CD14-positive monocyte (primary cell): ENCODE measurements at regions not wholly inside any gene's neighbourhood (a gene's known extent, or its start where the extent isn't known, plus 50 kb on each side); places are given as distances from the start of the nearest gene placed in this dataset.

Experiments
- DNase-seq, 3 donors: peaks; one replicate each; pipeline ENCODE4 v3.0.0-alpha.2; 2011 to 2022
- H2AFZ ChIP-seq: 2 replicates; pipeline ENCODE4 v1.6.0; 2012; ENCODE audit warnings: mild to moderate bottlenecking, low read depth, low read length, inconsistent platforms; ENCODE audit not compliant: insufficient read depth, poor library complexity, severe bottlenecking
- H3K27ac ChIP-seq, 2 donors: 1 replicate in 1 of 2; 2 replicates in 1 of 2; pipeline ENCODE4 v1.5.1; 2012 to 2013; ENCODE audit warnings: low read length in 2 of 2, control low read depth in 1 of 2, inconsistent platforms in 1 of 2, low read depth in 1 of 2, mild to moderate bottlenecking in 1 of 2
- H3K27me3 ChIP-seq, 2 donors: one replicate each; pipeline versions ENCODE4 v1.6.0 to v1.6.1; 2011 to 2013; ENCODE audit warnings: low read length in 2 of 2; ENCODE audit not compliant: control insufficient read depth in 2 of 2, insufficient read depth in 2 of 2
- H3K36me3 ChIP-seq, 2 donors: replicated peaks in 1 of 2; 1 replicate in 1 of 2; 2 replicates in 1 of 2; pipeline versions ENCODE4 v1.5.1 to v1.6.1; 2012 to 2013; ENCODE audit warnings: low read length in 2 of 2, control low read depth in 1 of 2, inconsistent platforms in 1 of 2, mild to moderate bottlenecking in 1 of 2; ENCODE audit not compliant: insufficient read depth in 2 of 2, control insufficient read depth in 1 of 2
- H3K4me1 ChIP-seq, 2 donors: 1 replicate in 1 of 2; 2 replicates in 1 of 2; pipeline versions ENCODE4 v1.5.1 to v1.6.1; 2012 to 2013; ENCODE audit warnings: low read length in 2 of 2, control low read depth in 1 of 2, inconsistent platforms in 1 of 2, mild to moderate bottlenecking in 1 of 2, moderate library complexity in 1 of 2; ENCODE audit not compliant: insufficient read depth in 2 of 2, control insufficient read depth in 1 of 2
- H3K4me2 ChIP-seq: replicated peaks from 2 replicates; pipeline ENCODE3; 2012; ENCODE audit warnings: low read length, moderate library complexity, mild to moderate bottlenecking; ENCODE audit not compliant: poor library complexity, severe bottlenecking; ENCODE audit errors: extremely low read depth
- H3K4me3 ChIP-seq, 3 experiments: fragments of 200-600 bp in 1 of 3; sonication (generic) in 1 of 3; replicated peaks in 1 of 3; 1 replicate in 2 of 3; 2 replicates in 1 of 3; pipeline ENCODE4 v1.5.1; 2011 to 2013; ENCODE audit warnings: low read length in 3 of 3, mild to moderate bottlenecking in 3 of 3, control low read depth in 2 of 3, low read depth in 2 of 3, inconsistent platforms in 1 of 3, moderate library complexity in 1 of 3
- H3K79me2 ChIP-seq: 2 replicates; pipeline ENCODE4 v1.6.0; 2012; ENCODE audit warnings: mild to moderate bottlenecking, control low read depth, inconsistent platforms, low read length, moderate library complexity; ENCODE audit not compliant: insufficient read depth
- H3K9ac ChIP-seq: 2 replicates; pipeline ENCODE4 v1.6.0; 2017; ENCODE audit warnings: low read length, mild to moderate bottlenecking; ENCODE audit not compliant: insufficient read depth, poor library complexity, severe bottlenecking
- H3K9me3 ChIP-seq, 2 donors: replicated peaks in 1 of 2; 1 replicate in 1 of 2; 2 replicates in 1 of 2; pipeline versions ENCODE4 v1.5.1 to v1.6.1; 2012 to 2013; ENCODE audit warnings: low read length in 2 of 2, control low read depth in 1 of 2; ENCODE audit not compliant: control insufficient read depth in 1 of 2, insufficient read depth in 1 of 2
- H4K20me1 ChIP-seq: 2 replicates; pipeline ENCODE4 v1.6.0; 2012; ENCODE audit warnings: mild to moderate bottlenecking, low read length, control low read depth, moderate library complexity; ENCODE audit not compliant: insufficient read depth
- H3K27ac Mint-ChIP-seq, 7 donors: one replicate each; pipeline ENCODE4 v1.8.0; 2020; ENCODE audit warnings: mild to moderate bottlenecking in 7 of 7, mixed read lengths in 7 of 7, moderate library complexity in 6 of 7, inconsistent platforms in 2 of 7
- H3K27me3 Mint-ChIP-seq, 3 donors: one replicate each; pipeline ENCODE4 v1.8.0; 2021 to 2022; ENCODE audit warnings: low read depth in 3 of 3, mild to moderate bottlenecking in 3 of 3, mixed read lengths in 3 of 3, moderate library complexity in 3 of 3, inconsistent platforms in 1 of 3
- H3K36me3 Mint-ChIP-seq, 2 donors: one replicate each; pipeline ENCODE4 v1.8.0; 2020; ENCODE audit warnings: mixed read lengths in 2 of 2, inconsistent platforms in 1 of 2, mild to moderate bottlenecking in 1 of 2
- H3K4me1 Mint-ChIP-seq: one replicate; pipeline ENCODE4 v1.8.0; 2020; ENCODE audit warnings: mild to moderate bottlenecking, mixed read lengths
- H3K4me3 Mint-ChIP-seq, 2 donors: one replicate each; pipeline ENCODE4 v1.8.0; 2020; ENCODE audit warnings: mild to moderate bottlenecking in 2 of 2, mixed read lengths in 2 of 2, moderate library complexity in 1 of 2
- H3K9me3 Mint-ChIP-seq, 7 donors: one replicate each; pipeline ENCODE4 v1.8.0; 2020 to 2022; ENCODE audit warnings: mixed read lengths in 7 of 7, mild to moderate bottlenecking in 6 of 7, moderate library complexity in 6 of 7, inconsistent platforms in 2 of 7
- CTCF ChIP-seq: fragments of 200-600 bp; IDR thresholded peaks from one replicate; pipeline ENCODE4 v1.8.0; 2022; ENCODE audit warnings: antibody characterized with exemption, mild to moderate bottlenecking
- WGBS: methylation state at CpG from one replicate; pipeline ENCODE4 v1.1.5; 2013; ENCODE audit warnings: missing lambda C conversion rate; ENCODE audit not compliant: insufficient coverage; 5-methylcytosine and 5-hydroxymethylcytosine counted together
- intact Hi-C, 2 donors: fragments of 100-400 bp; cut with micrococcal nuclease; formaldehyde crosslinking; loops; one replicate each; pipeline versions ENCODE4 v1.15.0 to v1.15.1; 2023

- no peak for DNase-seq
- 89% methylated on average over 3 of the region's 3 CpGs for WGBS
- no peak overlapping the region for H3K4me3 Mint-ChIP-seq
- H3K27me3 Mint-ChIP-seq = no peaks in the 10 kb centered on the region
- Histone ChIP-seq H3K4me3 (no peak overlapping the region), H3K9ac (no peak overlapping the region), H2AFZ (no peak overlapping the region), H3K27me3 (no peaks in the 10 kb centered on the region), H3K4me1 (peaks cover 11 to 23% of the 10 kb centered on the region in 2 donors), H3K36me3 (no peaks in the 10 kb centered on the region), H3K4me2 (no peak overlapping the region), H4K20me1 (no peaks in the 10 kb centered on the region), H3K79me2 (no peaks in the 10 kb centered on the region), H3K9me3 (no peaks in the 10 kb centered on the region), H3K27ac (no peak overlapping the region)
- no peak for TF ChIP-seq CTCF
- H3K36me3 Mint-ChIP-seq = no peaks in the 10 kb centered on the region
- H3K4me1 Mint-ChIP-seq = peaks cover 28% of the 10 kb centered on the region
- intact Hi-C loops = no loop called here
- H3K27ac Mint-ChIP-seq = no peak overlapping the region
- peaks cover 0 to 3% (median 0%) of the 10 kb centered on the region in 7 donors for H3K9me3 Mint-ChIP-seq
These were observed 108.1 kb downstream of the FZD1 start for GRCh38 chr7:91372323-91372722.

- peaks cover 0 to 8% (median 0%) of the 10 kb centered on the region in 7 donors for H3K9me3 Mint-ChIP-seq
- Histone ChIP-seq H3K9ac (no peak overlapping the region), H3K79me2 (no peaks in the 10 kb centered on the region), H3K4me2 (peak overlapping the region; percentile 58), H3K27ac (peak overlapping the region in 1 of 2 donors; percentile 64), H3K36me3 (no peaks in the 10 kb centered on the region), H2AFZ (peak overlapping the region; percentile 67), H3K27me3 (no peaks in the 10 kb centered on the region), H3K9me3 (no peaks in the 10 kb centered on the region), H4K20me1 (no peaks in the 10 kb centered on the region), H3K4me3 (peak overlapping the region in 2 of 3 experiments; percentile 16 to 39), H3K4me1 (peaks cover 11 to 23% of the 10 kb centered on the region in 2 donors)
- H3K27me3 Mint-ChIP-seq = no peaks in the 10 kb centered on the region
- peak in 2 of 3 donors; percentile 2 to 5 for DNase-seq
- H3K27ac Mint-ChIP-seq = peak overlapping the region; percentile 19 to 88 (median 65)
- H3K4me3 Mint-ChIP-seq = peak overlapping the region in 1 of 2 donors; percentile 80
- no peak for TF ChIP-seq CTCF
- intact Hi-C loops = no loop called here
- WGBS = no CpG with 5 or more reads among the region's 4 CpGs
- peaks cover 23% of the 10 kb centered on the region for H3K4me1 Mint-ChIP-seq
- H3K36me3 Mint-ChIP-seq = no peaks in the 10 kb centered on the region
These were observed 109.0 kb downstream of the FZD1 start for GRCh38 chr7:91373111-91373800.
